Transverse colon (tissue), 4 donors: ENCODE measurements at regions not wholly inside any gene's neighbourhood (a gene's known extent, or its start where the extent isn't known, plus 50 kb on each side); places are given as distances from the start of the nearest gene placed in this dataset.

Experiments
- CTCF ChIP-seq, 5 experiments: fragments of 200-600 bp in 3 of 5; fragments of 450-650 bp in 2 of 5; sonication (generic) in 3 of 5; IDR thresholded peaks; 1 replicate in 2 of 5; 2 replicates in 3 of 5; pipeline ENCODE4 v1.5.1; 2016 to 2017; ENCODE audit warnings: antibody characterized with exemption in 5 of 5, inconsistent platforms in 3 of 5, mild to moderate bottlenecking in 2 of 5, moderate library complexity in 1 of 5
- POLR2AphosphoS5 ChIP-seq, 3 donors: sonication (generic); formaldehyde crosslinking; IDR thresholded peaks; one replicate each; pipeline ENCODE4 v1.6.1; 2016; ENCODE audit warnings: antibody characterized with exemption in 3 of 3

- TF ChIP-seq CTCF (IDR thresholded peaks at IDR 0.05): no peak
- TF ChIP-seq POLR2AphosphoS5 (IDR thresholded peaks at IDR 0.05): no peak
Observed at GRCh38 chr4:130524057-130524456, 1428.1 kb downstream of the C4orf33 start.
